Fibroblast of mammary gland (primary cell): ENCODE measurements at regions not wholly inside any gene's neighbourhood (a gene's known extent, or its start where the extent isn't known, plus 50 kb on each side); places are given as distances from the start of the nearest gene placed in this dataset.

ENCODE experiments used
- DNase-seq: peaks from one replicate; pipeline ENCODE4 v3.0.0-alpha.2; 2010; ENCODE audit warnings: low read depth
- H3K4me3 ChIP-seq: 2 replicates; pipeline ENCODE4 v1.5.1; 2011; ENCODE audit warnings: low read depth, mild to moderate bottlenecking, low read length, moderate library complexity; ENCODE audit not compliant: control insufficient read depth
- CTCF ChIP-seq: conservative IDR thresholded peaks from 2 replicates; pipeline ENCODE4 v1.5.1; 2011; ENCODE audit warnings: low read depth, low read length, inconsistent platforms; ENCODE audit not compliant: control insufficient read depth, insufficient read depth

DNA sequence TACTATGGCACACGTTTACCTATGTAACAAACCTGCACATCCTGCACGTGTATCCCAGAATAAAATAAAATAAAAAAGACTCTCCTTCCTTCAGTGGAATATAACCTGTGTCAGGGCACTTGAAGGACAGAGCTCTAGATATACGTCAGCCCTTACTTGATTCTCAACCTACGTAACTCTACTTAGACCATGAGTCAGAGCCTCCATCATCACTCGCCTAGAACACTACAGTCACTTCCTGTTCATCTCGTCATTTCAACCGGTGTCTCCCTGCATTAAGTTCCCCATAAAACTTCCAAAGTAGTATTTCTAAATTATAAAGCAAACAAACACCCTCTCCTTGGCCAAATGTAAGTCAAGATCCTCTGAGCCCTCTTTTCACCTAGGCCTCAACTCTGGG is 243.5 kb upstream of the CCNG1 start:
- DNase-seq = no peak
- H3K4me3 ChIP-seq = no peak overlapping the region
- no peak for TF ChIP-seq CTCF

GRCh38 chr5:163205645-163206044 is 231.8 kb upstream of the CCNG1 start:
- H3K4me3 ChIP-seq = no peak overlapping the region
- no peak for TF ChIP-seq CTCF
- no peak for DNase-seq

- H3K4me3 ChIP-seq = no peak overlapping the region
- no peak for TF ChIP-seq CTCF
- DNase-seq = no peak
Observed at GRCh38 chr5:163221581-163221980, 215.8 kb upstream of the CCNG1 start.

DNA sequence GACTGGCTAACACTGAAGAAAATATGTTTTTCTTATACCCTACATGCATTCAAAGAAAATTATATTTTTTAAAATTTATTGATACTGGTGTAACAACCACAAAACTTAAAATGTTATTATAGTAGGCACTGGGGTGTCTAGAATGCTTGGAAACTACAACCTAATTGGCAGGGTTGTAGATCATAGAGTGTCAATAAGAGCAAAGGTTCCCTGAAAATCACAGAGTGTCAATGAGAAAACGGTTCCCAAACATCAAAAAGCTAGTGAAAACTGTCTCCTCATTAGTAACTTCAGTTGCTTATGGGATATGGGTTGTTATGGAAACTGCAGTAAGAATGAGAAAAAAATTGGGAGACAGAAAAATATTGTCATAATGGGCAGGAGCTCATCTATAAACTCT is 214.4 kb upstream of the CCNG1 start:
- no peak overlapping the region for H3K4me3 ChIP-seq
- no peak for TF ChIP-seq CTCF
- DNase-seq = no peak

DNA sequence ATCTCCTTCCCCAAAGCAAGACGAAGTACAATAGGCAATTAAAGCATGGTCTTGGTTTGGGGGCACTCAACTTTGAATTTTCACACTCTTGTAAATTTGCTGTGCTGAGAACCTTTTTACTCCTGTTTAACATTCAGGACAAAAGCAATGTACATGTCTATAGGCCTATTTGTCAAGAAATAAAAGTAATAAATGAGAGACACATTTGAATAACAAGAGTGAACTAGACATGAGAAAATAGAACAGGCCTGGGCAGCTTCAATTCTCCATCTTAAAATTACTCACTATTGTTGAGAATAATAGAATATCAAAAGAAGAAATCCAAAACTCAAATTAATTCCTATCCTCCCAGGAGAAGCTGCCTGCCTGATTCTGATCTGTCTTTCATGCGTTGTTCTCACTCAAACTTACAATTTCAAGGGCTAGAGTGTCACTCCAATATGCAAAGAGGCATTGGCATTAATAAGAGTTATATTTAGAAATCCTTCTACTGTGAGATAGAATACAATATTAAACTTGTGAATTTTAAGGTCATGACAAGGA is 192.9 kb upstream of the CCNG1 start:
- H3K4me3 ChIP-seq = no peak overlapping the region
- TF ChIP-seq CTCF = no peak
- DNase-seq = no peak

DNA sequence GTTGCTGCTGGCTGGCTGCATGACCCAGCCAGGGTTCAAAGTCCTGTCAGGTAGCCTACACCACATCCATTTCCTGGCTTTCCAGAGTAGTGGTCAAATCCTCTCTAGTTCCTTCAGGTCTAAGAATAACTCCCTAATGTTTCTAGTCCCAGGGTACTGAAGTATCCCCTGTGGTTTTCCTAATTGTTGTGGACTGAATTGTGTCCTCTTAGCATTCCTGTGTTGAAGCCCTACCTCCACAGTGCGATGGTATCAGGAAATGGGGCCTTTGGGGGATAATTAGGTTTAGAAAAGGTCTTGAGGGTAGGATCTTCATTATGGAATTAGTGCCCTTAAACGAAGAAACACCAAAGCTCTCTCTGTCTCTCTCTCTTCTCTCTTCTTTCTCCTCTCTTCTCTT is 191.8 kb upstream of the CCNG1 start:
- TF ChIP-seq CTCF = no peak
- no peak for DNase-seq
- H3K4me3 ChIP-seq = no peak overlapping the region

- DNase-seq = no peak
- no peak for TF ChIP-seq CTCF
- no peak overlapping the region for H3K4me3 ChIP-seq
Observed at GRCh38 chr5:163248333-163248732, 189.1 kb upstream of the CCNG1 start.
